ENCODE measurements at regions not wholly inside any gene's neighbourhood (a gene's known extent, or its start where the extent isn't known, plus 50 kb on each side); places are given as distances from the start of the nearest gene placed in this dataset.

- intact Hi-C loops (cut with micrococcal nuclease) = no loop called here
- Histone ChIP-seq H3K4me1 (ENCODE audit: control insufficient read depth in 1 of 2, insufficient read depth in 2 of 2, low read length in 2 of 2) (no peaks in the 10 kb centered on the region), H3K9ac (ENCODE audit: low read length) (no peak overlapping the region), H3K79me2 (ENCODE audit: insufficient read depth, low read length) (no peaks in the 10 kb centered on the region), H3K27me3 (ENCODE audit: insufficient read depth, low read length) (no peaks in the 10 kb centered on the region), H3K9me2 (ENCODE audit: insufficient read depth) (no peaks in the 10 kb centered on the region), H3K9me3 (ENCODE audit: control insufficient read depth in 1 of 2, insufficient read depth in 1 of 2, low read depth in 1 of 2, low read length in 2 of 2) (no peaks in the 10 kb centered on the region), H3K36me3 (ENCODE audit: control insufficient read depth in 1 of 2, insufficient read depth in 2 of 2, low read length in 2 of 2) (no peaks in the 10 kb centered on the region), H2AFZ (ENCODE audit: low read depth, low read length, poor library complexity, severe bottlenecking) (no peak overlapping the region), H3K4me3 (replicated peaks in 1 of 2; ENCODE audit: low read depth in 1 of 2, low read length in 2 of 2) (no peak overlapping the region), H4K20me1 (ENCODE audit: insufficient read depth) (no peaks in the 10 kb centered on the region), H3K27ac (ENCODE audit: low read depth, low read length) (no peak overlapping the region), H3K4me2 (ENCODE audit: low read length) (no peak overlapping the region)
- DNase-seq (ENCODE audit: low read depth, low spot score) = no peak
- ATAC-seq = no peak
- ChIA-PET POLR2A (no interaction called here), CTCF (no interaction called here), RAD21 (ENCODE audit: low non-redundant PET in 1 of 2, low total read pairs in 2 of 2, uncharacterized antibody in 2 of 2, unreplicated experiment in 2 of 2) (no interaction called here)
- TF ChIP-seq SRF (IDR thresholded peaks at IDR 0.05; ENCODE audit: low read depth) (no peak), YY1 (IDR thresholded peaks at IDR 0.05; ENCODE audit: extremely low read depth, insufficient replicate concordance, low read depth, low read length) (no peak), CTCF (IDR thresholded peaks at IDR 0.05 in 2 of 3, conservative IDR thresholded peaks at IDR 0.05 in 1 of 3; ENCODE audit: borderline replicate concordance in 1 of 3, insufficient read depth in 1 of 3, low read depth in 2 of 3, low read length in 2 of 3) (no peak), ZBTB33 (IDR thresholded peaks at IDR 0.05; ENCODE audit: extremely low read depth, insufficient replicate concordance, low read length) (no peak), EZH2phosphoT487 (IDR thresholded peaks at IDR 0.05; ENCODE audit: borderline replicate concordance) (no peak), SP1 (IDR thresholded peaks at IDR 0.05; ENCODE audit: low read depth) (no peak), POLR2AphosphoS5 (IDR thresholded peaks at IDR 0.05; ENCODE audit: low read depth, low read length) (no peak), ELF1 (IDR thresholded peaks at IDR 0.05; ENCODE audit: borderline replicate concordance, low read depth) (no peak), SIN3A (IDR thresholded peaks at IDR 0.05; ENCODE audit: low read depth) (no peak), FOSL1 (IDR thresholded peaks at IDR 0.05; ENCODE audit: low read depth) (no peak), CEBPB (IDR thresholded peaks at IDR 0.05; ENCODE audit: low read depth) (no peak), ZNF274 (IDR thresholded peaks at IDR 0.05; ENCODE audit: low read depth, low read length) (no peak), CBX3 (IDR thresholded peaks at IDR 0.05; ENCODE audit: low read depth) (no peak), POLR2A (IDR thresholded peaks at IDR 0.05; ENCODE audit: borderline replicate concordance, extremely low read depth, insufficient read depth, insufficient read length) (no peak), RAD21 (IDR thresholded peaks at IDR 0.05; ENCODE audit: low read depth) (no peak)
- TF ChIP-seq, protein P1, sequence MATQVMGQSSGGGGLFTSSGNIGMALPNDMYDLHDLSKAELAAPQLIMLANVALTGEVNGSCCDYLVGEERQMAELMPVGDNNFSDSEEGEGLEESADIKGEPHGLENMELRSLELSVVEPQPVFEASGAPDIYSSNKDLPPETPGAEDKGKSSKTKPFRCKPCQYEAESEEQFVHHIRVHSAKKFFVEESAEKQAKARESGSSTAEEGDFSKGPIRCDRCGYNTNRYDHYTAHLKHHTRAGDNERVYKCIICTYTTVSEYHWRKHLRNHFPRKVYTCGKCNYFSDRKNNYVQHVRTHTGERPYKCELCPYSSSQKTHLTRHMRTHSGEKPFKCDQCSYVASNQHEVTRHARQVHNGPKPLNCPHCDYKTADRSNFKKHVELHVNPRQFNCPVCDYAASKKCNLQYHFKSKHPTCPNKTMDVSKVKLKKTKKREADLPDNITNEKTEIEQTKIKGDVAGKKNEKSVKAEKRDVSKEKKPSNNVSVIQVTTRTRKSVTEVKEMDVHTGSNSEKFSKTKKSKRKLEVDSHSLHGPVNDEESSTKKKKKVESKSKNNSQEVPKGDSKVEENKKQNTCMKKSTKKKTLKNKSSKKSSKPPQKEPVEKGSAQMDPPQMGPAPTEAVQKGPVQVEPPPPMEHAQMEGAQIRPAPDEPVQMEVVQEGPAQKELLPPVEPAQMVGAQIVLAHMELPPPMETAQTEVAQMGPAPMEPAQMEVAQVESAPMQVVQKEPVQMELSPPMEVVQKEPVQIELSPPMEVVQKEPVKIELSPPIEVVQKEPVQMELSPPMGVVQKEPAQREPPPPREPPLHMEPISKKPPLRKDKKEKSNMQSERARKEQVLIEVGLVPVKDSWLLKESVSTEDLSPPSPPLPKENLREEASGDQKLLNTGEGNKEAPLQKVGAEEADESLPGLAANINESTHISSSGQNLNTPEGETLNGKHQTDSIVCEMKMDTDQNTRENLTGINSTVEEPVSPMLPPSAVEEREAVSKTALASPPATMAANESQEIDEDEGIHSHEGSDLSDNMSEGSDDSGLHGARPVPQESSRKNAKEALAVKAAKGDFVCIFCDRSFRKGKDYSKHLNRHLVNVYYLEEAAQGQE (IDR thresholded peaks at IDR 0.05; ENCODE audit: low read depth) = no peak
- TF ChIP-seq, protein P2, sequence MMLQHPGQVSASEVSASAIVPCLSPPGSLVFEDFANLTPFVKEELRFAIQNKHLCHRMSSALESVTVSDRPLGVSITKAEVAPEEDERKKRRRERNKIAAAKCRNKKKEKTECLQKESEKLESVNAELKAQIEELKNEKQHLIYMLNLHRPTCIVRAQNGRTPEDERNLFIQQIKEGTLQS (IDR thresholded peaks at IDR 0.05) = no peak
- TF ChIP-seq, protein P3, sequence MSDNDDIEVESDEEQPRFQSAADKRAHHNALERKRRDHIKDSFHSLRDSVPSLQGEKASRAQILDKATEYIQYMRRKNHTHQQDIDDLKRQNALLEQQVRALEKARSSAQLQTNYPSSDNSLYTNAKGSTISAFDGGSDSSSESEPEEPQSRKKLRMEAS (IDR thresholded peaks at IDR 0.05) = no peak
- no TSS peak for BruUV-seq (replicated peaks)
Observed at GRCh38 chr5:131000289-131000688, 164.8 kb downstream of the HINT1 start.

All from HCT116 (cell line).